ENCODE measurements at regions not wholly inside any gene's neighbourhood (a gene's known extent, or its start where the extent isn't known, plus 50 kb on each side); places are given as distances from the start of the nearest gene placed in this dataset.

GRCh38 chr14:81981307-81981675, 447.6 kb upstream of the SEL1L start (continued):
- no peak for TF ChIP-seq ZNF426 (tag by site-specific recombination; IDR thresholded peaks at IDR 0.05)
- TF ChIP-seq ZNF473 (tag by site-specific recombination; IDR thresholded peaks at IDR 0.05): no peak
- no peak for TF ChIP-seq ZNF555 (tag by site-specific recombination; conservative IDR thresholded peaks at IDR 0.05)
- no peak for TF ChIP-seq ZNF274 (IDR thresholded peaks at IDR 0.05; ENCODE audit: low read length)
- no peak for TF ChIP-seq ZNF274 (tag by site-specific recombination; IDR thresholded peaks at IDR 0.05; ENCODE audit: borderline replicate concordance)
- TF ChIP-seq ZNF366 (tag by site-specific recombination; conservative IDR thresholded peaks at IDR 0.05): no peak
- no peak for TF ChIP-seq ZNF513 (tag by site-specific recombination; IDR thresholded peaks at IDR 0.05)
- no peak for TF ChIP-seq YY1 (tag by site-specific recombination; IDR thresholded peaks at IDR 0.05)
- no peak for TF ChIP-seq ZNF174 (tag by site-specific recombination; IDR thresholded peaks at IDR 0.05)
- TF ChIP-seq SP7 (tag by site-specific recombination; IDR thresholded peaks at IDR 0.05): no peak
- no peak for TF ChIP-seq SP3 (tag by site-specific recombination; IDR thresholded peaks at IDR 0.05)
- no peak for TF ChIP-seq ZBTB7A (tag by site-specific recombination; IDR thresholded peaks at IDR 0.05; ENCODE audit: low read depth)

GRCh38 chr14:81982046-81982445, 448.4 kb upstream of the SEL1L start:
- ChIA-PET POLR2A (no interaction called here), CTCF (no interaction called here)
- TF ChIP-seq KLF8 (tag by site-specific recombination; IDR thresholded peaks at IDR 0.05) (no peak), KLF9 (tag by site-specific recombination; IDR thresholded peaks at IDR 0.05; ENCODE audit: low read depth) (no peak), ZNF155 (tag by site-specific recombination; IDR thresholded peaks at IDR 0.05) (no peak), ZNF529 (tag by site-specific recombination; IDR thresholded peaks at IDR 0.05; ENCODE audit: insufficient replicate concordance) (no peak), ZNF560 (tag by site-specific recombination; IDR thresholded peaks at IDR 0.05; ENCODE audit: borderline replicate concordance) (no peak), TCF7L2 (IDR thresholded peaks at IDR 0.05; ENCODE audit: borderline replicate concordance, low read depth, low read length) (no peak), ZNF175 (tag by site-specific recombination; IDR thresholded peaks at IDR 0.05) (no peak), ZNF792 (tag by site-specific recombination; IDR thresholded peaks at IDR 0.05) (no peak), ZNF350 (tag by site-specific recombination; IDR thresholded peaks at IDR 0.05) (no peak), ZFHX2 (tag by site-specific recombination; conservative IDR thresholded peaks at IDR 0.05) (no peak), ZNF274 (IDR thresholded peaks at IDR 0.05; ENCODE audit: low read length) (no peak), ZNF274 (tag by site-specific recombination; IDR thresholded peaks at IDR 0.05; ENCODE audit: borderline replicate concordance) (no peak), ZIC2 (tag by site-specific recombination; IDR thresholded peaks at IDR 0.05) (no peak), ZNF623 (tag by site-specific recombination; IDR thresholded peaks at IDR 0.05) (no peak), ZNF221 (tag by site-specific recombination; IDR thresholded peaks at IDR 0.05; ENCODE audit: borderline replicate concordance) (no peak), ZBTB10 (tag by site-specific recombination; IDR thresholded peaks at IDR 0.05) (no peak), ZSCAN30 (tag by site-specific recombination; IDR thresholded peaks at IDR 0.05) (no peak), ZBTB26 (tag by site-specific recombination; optimal IDR thresholded peaks at IDR 0.05) (no peak), ZSCAN4 (tag by site-specific recombination; IDR thresholded peaks at IDR 0.05) (no peak), REPIN1 (tag by site-specific recombination; IDR thresholded peaks at IDR 0.05; ENCODE audit: low read depth) (no peak)
- no peaks in the 10 kb centered on the region for H3K4me1 ChIP-seq (ENCODE audit: control insufficient read depth, insufficient read depth, low read length)
- H3K9me3 ChIP-seq (ENCODE audit: control insufficient read depth, insufficient read depth, low read depth, low read length): no peaks in the 10 kb centered on the region
- no peak overlapping the region for H3K4me3 ChIP-seq (ENCODE audit: low read depth, low read length)
- H3K27ac ChIP-seq (ENCODE audit: extremely low read depth, low read depth, low read length): no peak overlapping the region
- no peaks in the 10 kb centered on the region for H3K36me3 ChIP-seq (ENCODE audit: control insufficient read depth in 2 of 2, insufficient read depth in 1 of 2, low read length in 2 of 2)
